Neural progenitor cell (in vitro differentiated cells): ENCODE measurements at regions not wholly inside any gene's neighbourhood (a gene's known extent, or its start where the extent isn't known, plus 50 kb on each side); places are given as distances from the start of the nearest gene placed in this dataset.

Experiments
- EZH2 ChIP-seq: fragments of 200-600 bp; sonication (generic); IDR thresholded peaks from 2 replicates; pipeline ENCODE4 v1.6.1; 2017; ENCODE audit warnings: antibody characterized with exemption, mild to moderate bottlenecking, moderate library complexity
- TF ChIP-seq, protein P1 (sequence below): fragments of 200-600 bp; sonication (generic); IDR thresholded peaks from 2 replicates; pipeline ENCODE4 v1.5.1; 2017; ENCODE audit warnings: antibody characterized with exemption, mild to moderate bottlenecking

DNA sequence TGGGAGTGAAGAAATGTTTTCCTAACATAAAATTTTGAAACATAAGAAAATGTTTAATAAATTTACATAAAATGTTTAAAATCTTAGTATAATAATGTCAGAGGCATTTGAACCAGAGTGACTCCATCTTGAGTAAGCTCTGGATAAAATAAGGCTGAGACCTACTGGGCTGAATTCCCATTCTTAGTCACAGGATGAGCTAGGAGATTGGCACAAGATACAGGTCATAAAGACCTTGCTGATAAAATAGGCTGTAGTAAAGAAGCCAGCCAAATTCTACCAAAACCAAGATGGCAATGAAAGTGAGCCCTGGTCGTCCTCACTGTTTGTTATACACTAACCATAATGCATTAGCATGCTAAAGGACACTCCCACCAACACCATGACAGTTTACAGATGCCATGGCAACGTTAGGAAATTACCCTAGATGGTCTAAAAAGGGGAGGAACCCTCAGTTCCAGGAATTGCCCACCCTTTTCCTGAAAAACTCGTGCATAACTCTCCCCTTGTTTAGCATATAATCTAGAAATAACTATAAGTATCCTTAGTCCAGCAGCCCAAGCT lies 1184.0 kb downstream of the UQCRFS1 start:
- TF ChIP-seq, protein P1, sequence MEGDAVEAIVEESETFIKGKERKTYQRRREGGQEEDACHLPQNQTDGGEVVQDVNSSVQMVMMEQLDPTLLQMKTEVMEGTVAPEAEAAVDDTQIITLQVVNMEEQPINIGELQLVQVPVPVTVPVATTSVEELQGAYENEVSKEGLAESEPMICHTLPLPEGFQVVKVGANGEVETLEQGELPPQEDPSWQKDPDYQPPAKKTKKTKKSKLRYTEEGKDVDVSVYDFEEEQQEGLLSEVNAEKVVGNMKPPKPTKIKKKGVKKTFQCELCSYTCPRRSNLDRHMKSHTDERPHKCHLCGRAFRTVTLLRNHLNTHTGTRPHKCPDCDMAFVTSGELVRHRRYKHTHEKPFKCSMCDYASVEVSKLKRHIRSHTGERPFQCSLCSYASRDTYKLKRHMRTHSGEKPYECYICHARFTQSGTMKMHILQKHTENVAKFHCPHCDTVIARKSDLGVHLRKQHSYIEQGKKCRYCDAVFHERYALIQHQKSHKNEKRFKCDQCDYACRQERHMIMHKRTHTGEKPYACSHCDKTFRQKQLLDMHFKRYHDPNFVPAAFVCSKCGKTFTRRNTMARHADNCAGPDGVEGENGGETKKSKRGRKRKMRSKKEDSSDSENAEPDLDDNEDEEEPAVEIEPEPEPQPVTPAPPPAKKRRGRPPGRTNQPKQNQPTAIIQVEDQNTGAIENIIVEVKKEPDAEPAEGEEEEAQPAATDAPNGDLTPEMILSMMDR = no peak
- TF ChIP-seq EZH2 = no peak
